ENCODE measurements at regions not wholly inside any gene's neighbourhood (a gene's known extent, or its start where the extent isn't known, plus 50 kb on each side); places are given as distances from the start of the nearest gene placed in this dataset.

DNA sequence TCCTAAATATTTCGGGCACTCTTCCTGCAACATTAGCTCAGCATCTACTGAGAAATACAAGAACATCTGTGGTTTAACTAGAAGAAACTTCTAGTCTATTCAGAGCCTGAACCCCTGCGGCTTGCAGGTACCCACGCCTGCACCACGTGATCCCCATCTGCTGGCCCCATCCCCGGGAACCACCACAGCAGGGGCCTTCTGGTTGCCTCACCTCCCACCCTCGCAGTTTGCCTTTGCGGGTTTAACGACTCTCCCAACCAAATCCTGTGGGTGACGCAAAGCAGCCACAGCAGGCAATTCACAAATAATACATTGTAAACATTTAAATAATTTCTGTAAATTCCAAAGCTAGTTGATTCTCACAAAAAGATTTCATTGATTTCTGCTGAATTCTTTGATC, 90.2 kb upstream of the TMEM18 start:
- POLR2A ChIA-PET = no interaction called here
- Histone ChIP-seq H3K9me2 (no peaks in the 10 kb centered on the region), H4K20me1 (ENCODE audit: insufficient read depth) (no peaks in the 10 kb centered on the region), H2AFZ (ENCODE audit: low read depth) (no peak overlapping the region), H3K79me2 (ENCODE audit: insufficient read depth) (no peaks in the 10 kb centered on the region), H3K4me1 (ENCODE audit: control insufficient read depth in 1 of 2, insufficient read depth in 2 of 2, low read depth in 1 of 2, low read length in 1 of 2) (peaks cover 0 to 15% of the 10 kb centered on the region in 2 experiments; a peak in 1 of 4 replicates), H3K27ac (ENCODE audit: low read depth in 2 of 2, low read length in 1 of 2) (no peak overlapping the region), H3K4me3 (ENCODE audit: low read depth in 2 of 2, low read length in 1 of 2) (no peak overlapping the region), H3K9me3 (no peaks in the 10 kb centered on the region), H3K4me2 (no peak overlapping the region), H3F3A (replicated peaks; ENCODE audit: insufficient read depth) (no peaks in the 10 kb centered on the region), H3K9ac (no peak overlapping the region), H3K36me3 (replicated peaks in 1 of 2; ENCODE audit: control insufficient read depth in 1 of 2, insufficient read depth in 2 of 2, low read length in 1 of 2) (no peaks in the 10 kb centered on the region), H3K27me3 (ENCODE audit: insufficient read depth) (no peaks in the 10 kb centered on the region)
- WGBS (ENCODE audit: low lambda C conversion rate) = 42% methylated on average over 9 of the region's 9 CpGs
- CTCF ChIA-PET = interaction anchor here (0.7 kb wide), 1 partner anchor 1965 kb away, joined by 3 read pairs; no protein-coding TSS in a partner anchor
- no peak for DNase-seq
- no peak for TF ChIP-seq TAF1 (IDR thresholded peaks at IDR 0.05; ENCODE audit: borderline replicate concordance, low read depth, low read length)
- TF ChIP-seq, protein P1, sequence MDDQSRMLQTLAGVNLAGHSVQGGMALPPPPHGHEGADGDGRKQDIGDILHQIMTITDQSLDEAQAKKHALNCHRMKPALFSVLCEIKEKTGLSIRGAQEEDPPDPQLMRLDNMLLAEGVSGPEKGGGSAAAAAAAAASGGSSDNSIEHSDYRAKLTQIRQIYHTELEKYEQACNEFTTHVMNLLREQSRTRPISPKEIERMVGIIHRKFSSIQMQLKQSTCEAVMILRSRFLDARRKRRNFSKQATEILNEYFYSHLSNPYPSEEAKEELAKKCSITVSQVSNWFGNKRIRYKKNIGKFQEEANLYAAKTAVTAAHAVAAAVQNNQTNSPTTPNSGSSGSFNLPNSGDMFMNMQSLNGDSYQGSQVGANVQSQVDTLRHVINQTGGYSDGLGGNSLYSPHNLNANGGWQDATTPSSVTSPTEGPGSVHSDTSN (IDR thresholded peaks at IDR 0.05) = no peak
- TF ChIP-seq TCF12 (IDR thresholded peaks at IDR 0.05) = no peak
- no peak for TF ChIP-seq POLR2AphosphoS5 (IDR thresholded peaks at IDR 0.05; ENCODE audit: low read depth, low read length)
- TF ChIP-seq, protein P2, sequence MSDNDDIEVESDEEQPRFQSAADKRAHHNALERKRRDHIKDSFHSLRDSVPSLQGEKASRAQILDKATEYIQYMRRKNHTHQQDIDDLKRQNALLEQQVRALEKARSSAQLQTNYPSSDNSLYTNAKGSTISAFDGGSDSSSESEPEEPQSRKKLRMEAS (IDR thresholded peaks at IDR 0.05; ENCODE audit: low read depth) = no peak
- no peak for TF ChIP-seq SMC3 (IDR thresholded peaks at IDR 0.05; ENCODE audit: low read depth, low read length)
- no peak for TF ChIP-seq JUND (IDR thresholded peaks at IDR 0.05)
- no peak for TF ChIP-seq SIN3A (IDR thresholded peaks at IDR 0.05; ENCODE audit: borderline replicate concordance, low read depth, low read length)
- TF ChIP-seq, protein P3, sequence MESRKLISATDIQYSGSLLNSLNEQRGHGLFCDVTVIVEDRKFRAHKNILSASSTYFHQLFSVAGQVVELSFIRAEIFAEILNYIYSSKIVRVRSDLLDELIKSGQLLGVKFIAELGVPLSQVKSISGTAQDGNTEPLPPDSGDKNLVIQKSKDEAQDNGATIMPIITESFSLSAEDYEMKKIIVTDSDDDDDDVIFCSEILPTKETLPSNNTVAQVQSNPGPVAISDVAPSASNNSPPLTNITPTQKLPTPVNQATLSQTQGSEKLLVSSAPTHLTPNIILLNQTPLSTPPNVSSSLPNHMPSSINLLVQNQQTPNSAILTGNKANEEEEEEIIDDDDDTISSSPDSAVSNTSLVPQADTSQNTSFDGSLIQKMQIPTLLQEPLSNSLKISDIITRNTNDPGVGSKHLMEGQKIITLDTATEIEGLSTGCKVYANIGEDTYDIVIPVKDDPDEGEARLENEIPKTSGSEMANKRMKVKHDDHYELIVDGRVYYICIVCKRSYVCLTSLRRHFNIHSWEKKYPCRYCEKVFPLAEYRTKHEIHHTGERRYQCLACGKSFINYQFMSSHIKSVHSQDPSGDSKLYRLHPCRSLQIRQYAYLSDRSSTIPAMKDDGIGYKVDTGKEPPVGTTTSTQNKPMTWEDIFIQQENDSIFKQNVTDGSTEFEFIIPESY (IDR thresholded peaks at IDR 0.05; ENCODE audit: borderline replicate concordance, low read depth) = no peak
- no peak for TF ChIP-seq RFX5 (IDR thresholded peaks at IDR 0.05; ENCODE audit: low read length)
- TF ChIP-seq NRF1 (IDR thresholded peaks at IDR 0.05; ENCODE audit: low read depth, low read length) = no peak
- no peak for TF ChIP-seq EP300 (IDR thresholded peaks at IDR 0.05; ENCODE audit: borderline replicate concordance in 1 of 2, low read depth in 1 of 2, low read length in 1 of 2)
- TF ChIP-seq, protein P4, sequence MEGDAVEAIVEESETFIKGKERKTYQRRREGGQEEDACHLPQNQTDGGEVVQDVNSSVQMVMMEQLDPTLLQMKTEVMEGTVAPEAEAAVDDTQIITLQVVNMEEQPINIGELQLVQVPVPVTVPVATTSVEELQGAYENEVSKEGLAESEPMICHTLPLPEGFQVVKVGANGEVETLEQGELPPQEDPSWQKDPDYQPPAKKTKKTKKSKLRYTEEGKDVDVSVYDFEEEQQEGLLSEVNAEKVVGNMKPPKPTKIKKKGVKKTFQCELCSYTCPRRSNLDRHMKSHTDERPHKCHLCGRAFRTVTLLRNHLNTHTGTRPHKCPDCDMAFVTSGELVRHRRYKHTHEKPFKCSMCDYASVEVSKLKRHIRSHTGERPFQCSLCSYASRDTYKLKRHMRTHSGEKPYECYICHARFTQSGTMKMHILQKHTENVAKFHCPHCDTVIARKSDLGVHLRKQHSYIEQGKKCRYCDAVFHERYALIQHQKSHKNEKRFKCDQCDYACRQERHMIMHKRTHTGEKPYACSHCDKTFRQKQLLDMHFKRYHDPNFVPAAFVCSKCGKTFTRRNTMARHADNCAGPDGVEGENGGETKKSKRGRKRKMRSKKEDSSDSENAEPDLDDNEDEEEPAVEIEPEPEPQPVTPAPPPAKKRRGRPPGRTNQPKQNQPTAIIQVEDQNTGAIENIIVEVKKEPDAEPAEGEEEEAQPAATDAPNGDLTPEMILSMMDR (IDR thresholded peaks at IDR 0.05) = no peak
- TF ChIP-seq MEF2A (IDR thresholded peaks at IDR 0.05; ENCODE audit: borderline replicate concordance, low read depth) = no peak
- TF ChIP-seq YY1 (IDR thresholded peaks at IDR 0.05; ENCODE audit: low read depth) = no peak
- TF ChIP-seq, protein P5, sequence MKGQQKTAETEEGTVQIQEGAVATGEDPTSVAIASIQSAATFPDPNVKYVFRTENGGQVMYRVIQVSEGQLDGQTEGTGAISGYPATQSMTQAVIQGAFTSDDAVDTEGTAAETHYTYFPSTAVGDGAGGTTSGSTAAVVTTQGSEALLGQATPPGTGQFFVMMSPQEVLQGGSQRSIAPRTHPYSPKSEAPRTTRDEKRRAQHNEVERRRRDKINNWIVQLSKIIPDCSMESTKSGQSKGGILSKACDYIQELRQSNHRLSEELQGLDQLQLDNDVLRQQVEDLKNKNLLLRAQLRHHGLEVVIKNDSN (IDR thresholded peaks at IDR 0.05; ENCODE audit: borderline replicate concordance, low read depth) = no peak
- TF ChIP-seq FOSL2 (IDR thresholded peaks at IDR 0.05; ENCODE audit: borderline replicate concordance, low read depth) = no peak
- no peak for TF ChIP-seq FOXM1 (IDR thresholded peaks at IDR 0.05; ENCODE audit: low read depth)
